ENCODE measurements at regions not wholly inside any gene's neighbourhood (a gene's known extent, or its start where the extent isn't known, plus 50 kb on each side); places are given as distances from the start of the nearest gene placed in this dataset.

DNA sequence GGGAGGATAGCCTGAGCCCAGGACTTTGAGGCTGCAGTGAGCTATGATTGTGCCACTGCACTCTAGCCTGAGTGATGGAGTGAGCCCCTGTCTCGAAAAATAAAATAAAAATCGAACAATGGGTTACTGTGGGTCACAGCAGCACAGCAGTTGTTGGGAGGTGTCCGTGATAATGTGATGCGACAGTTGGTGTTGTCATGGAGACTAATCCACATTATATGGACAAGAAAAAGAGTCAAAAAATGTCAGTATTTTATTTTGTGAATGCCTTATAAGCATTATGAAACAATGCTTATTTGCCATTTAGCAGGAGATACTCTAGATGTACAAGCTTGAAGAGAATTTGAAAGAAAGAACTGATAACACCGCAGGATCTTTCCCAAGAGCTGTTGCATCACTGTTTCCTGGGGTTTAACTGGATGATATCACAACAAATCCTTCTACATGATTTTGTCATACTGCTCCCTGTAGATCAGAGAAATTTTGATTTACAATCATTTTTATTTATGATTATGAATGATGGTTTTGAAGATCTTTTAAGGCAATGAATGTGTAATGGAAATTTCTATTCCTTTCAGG is 195.4 kb downstream of the BAMBI start:
- no peak for DNase-seq (ENCODE audit: low spot score)
- Mint-ChIP-seq H3K4me1 (peaks cover 12% of the 10 kb centered on the region; the same call in 2 of the 3 replicates), H3K9me3 (no peaks in the 10 kb centered on the region), H3K36me3 (ENCODE audit: low read depth) (no peaks in the 10 kb centered on the region), H3K27me3 (ENCODE audit: insufficient read depth, low read depth, poor library complexity) (peaks cover 3% of the 10 kb centered on the region), H3K4me3 (no peak overlapping the region), H3K27ac (no peak overlapping the region)
- TF ChIP-seq ZNF331 (CRISPR knock-in tag; IDR thresholded peaks at IDR 0.05; ENCODE audit: low read depth) (no peak), EZH2 (IDR thresholded peaks at IDR 0.05; ENCODE audit: low read depth, unreplicated experiment) (no peak), STAT1 (IDR thresholded peaks at IDR 0.05; ENCODE audit: unreplicated experiment) (no peak), NANOG (IDR thresholded peaks at IDR 0.05; ENCODE audit: borderline replicate concordance) (no peak), ZNF462 (CRISPR knock-in tag; IDR thresholded peaks at IDR 0.05) (no peak), CTCF (conservative IDR thresholded peaks at IDR 0.05; ENCODE audit: low read depth in 2 of 2) (no peak), ZNF114 (CRISPR knock-in tag; IDR thresholded peaks at IDR 0.05) (no peak), EZH2phosphoT487 (IDR thresholded peaks at IDR 0.05; ENCODE audit: unreplicated experiment) (no peak), ETS1 (IDR thresholded peaks at IDR 0.05) (no peak), POLR2AphosphoS5 (IDR thresholded peaks at IDR 0.05; ENCODE audit: low read depth) (no peak), CREB1 (CRISPR knock-in tag; IDR thresholded peaks at IDR 0.05; ENCODE audit: low read depth) (no peak), JUNB (IDR thresholded peaks at IDR 0.05; ENCODE audit: unreplicated experiment) (no peak)
- TF ChIP-seq, protein P1, sequence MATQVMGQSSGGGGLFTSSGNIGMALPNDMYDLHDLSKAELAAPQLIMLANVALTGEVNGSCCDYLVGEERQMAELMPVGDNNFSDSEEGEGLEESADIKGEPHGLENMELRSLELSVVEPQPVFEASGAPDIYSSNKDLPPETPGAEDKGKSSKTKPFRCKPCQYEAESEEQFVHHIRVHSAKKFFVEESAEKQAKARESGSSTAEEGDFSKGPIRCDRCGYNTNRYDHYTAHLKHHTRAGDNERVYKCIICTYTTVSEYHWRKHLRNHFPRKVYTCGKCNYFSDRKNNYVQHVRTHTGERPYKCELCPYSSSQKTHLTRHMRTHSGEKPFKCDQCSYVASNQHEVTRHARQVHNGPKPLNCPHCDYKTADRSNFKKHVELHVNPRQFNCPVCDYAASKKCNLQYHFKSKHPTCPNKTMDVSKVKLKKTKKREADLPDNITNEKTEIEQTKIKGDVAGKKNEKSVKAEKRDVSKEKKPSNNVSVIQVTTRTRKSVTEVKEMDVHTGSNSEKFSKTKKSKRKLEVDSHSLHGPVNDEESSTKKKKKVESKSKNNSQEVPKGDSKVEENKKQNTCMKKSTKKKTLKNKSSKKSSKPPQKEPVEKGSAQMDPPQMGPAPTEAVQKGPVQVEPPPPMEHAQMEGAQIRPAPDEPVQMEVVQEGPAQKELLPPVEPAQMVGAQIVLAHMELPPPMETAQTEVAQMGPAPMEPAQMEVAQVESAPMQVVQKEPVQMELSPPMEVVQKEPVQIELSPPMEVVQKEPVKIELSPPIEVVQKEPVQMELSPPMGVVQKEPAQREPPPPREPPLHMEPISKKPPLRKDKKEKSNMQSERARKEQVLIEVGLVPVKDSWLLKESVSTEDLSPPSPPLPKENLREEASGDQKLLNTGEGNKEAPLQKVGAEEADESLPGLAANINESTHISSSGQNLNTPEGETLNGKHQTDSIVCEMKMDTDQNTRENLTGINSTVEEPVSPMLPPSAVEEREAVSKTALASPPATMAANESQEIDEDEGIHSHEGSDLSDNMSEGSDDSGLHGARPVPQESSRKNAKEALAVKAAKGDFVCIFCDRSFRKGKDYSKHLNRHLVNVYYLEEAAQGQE (IDR thresholded peaks at IDR 0.05; ENCODE audit: unreplicated experiment), result no peak
- Histone ChIP-seq H3K4me1 (ENCODE audit: insufficient read depth) (peaks cover 8% of the 10 kb centered on the region), H3K4me2 (no peak overlapping the region), H3K27ac (ENCODE audit: low read depth) (no peak overlapping the region), H3K9me2 (ENCODE audit: insufficient read depth) (no peaks in the 10 kb centered on the region), H3F3A (replicated peaks; ENCODE audit: low read depth) (no peaks in the 10 kb centered on the region), H3K27me3 (ENCODE audit: insufficient read depth) (no peaks in the 10 kb centered on the region), H2AFZ (no peak overlapping the region), H3K4me3 (no peak overlapping the region), H4K20me1 (replicated peaks; ENCODE audit: insufficient read depth) (no peaks in the 10 kb centered on the region), H3K36me3 (ENCODE audit: insufficient read depth) (no peaks in the 10 kb centered on the region), H3K79me2 (replicated peaks; ENCODE audit: insufficient read depth) (no peaks in the 10 kb centered on the region)
- no peak for ATAC-seq

Data from GM23338 (cell line).